GM20000 (cell line): ENCODE measurements at regions not wholly inside any gene's neighbourhood (a gene's known extent, or its start where the extent isn't known, plus 50 kb on each side); places are given as distances from the start of the nearest gene placed in this dataset.

Experiments used
- DNase-seq: peaks from one replicate; pipeline ENCODE4 v3.0.0; 2012; ENCODE audit warnings: low spot score
- TF ChIP-seq, protein P1 (sequence below): IDR thresholded peaks from 2 replicates; pipeline ENCODE4 v1.5.1; 2012; ENCODE audit warnings: mild to moderate bottlenecking, control low read depth; ENCODE audit errors: extremely low read depth, missing control alignments

DNA sequence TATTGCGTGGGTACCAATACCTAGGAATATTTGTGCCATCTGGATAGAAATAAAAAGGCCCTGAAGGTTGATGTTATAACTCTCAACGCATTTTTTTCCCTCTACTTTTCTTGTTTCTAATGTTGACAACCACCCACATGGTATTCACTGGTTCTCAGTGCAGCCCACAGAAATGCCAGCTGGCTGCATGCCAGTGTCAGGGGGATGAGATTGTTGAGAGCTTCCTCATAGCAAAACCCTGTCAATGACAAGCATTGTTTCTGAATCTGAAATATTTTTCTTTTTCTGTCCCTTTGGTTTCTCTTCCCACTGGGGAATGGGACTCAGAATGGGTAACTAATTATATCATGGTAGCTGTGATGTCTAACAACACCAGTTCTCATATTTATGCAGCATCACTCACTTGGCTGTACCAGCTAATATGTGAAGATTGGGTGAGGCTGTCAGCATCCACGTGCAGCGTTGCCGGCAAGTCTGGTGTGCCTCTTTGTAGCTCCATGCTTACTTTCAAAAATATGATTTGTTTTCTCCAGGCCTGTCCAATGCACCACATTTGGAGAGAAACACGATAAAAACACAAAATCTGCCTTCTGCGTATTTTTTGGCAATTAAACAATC lies 284.6 kb downstream of the PTBP2 start:
- TF ChIP-seq, protein P1, sequence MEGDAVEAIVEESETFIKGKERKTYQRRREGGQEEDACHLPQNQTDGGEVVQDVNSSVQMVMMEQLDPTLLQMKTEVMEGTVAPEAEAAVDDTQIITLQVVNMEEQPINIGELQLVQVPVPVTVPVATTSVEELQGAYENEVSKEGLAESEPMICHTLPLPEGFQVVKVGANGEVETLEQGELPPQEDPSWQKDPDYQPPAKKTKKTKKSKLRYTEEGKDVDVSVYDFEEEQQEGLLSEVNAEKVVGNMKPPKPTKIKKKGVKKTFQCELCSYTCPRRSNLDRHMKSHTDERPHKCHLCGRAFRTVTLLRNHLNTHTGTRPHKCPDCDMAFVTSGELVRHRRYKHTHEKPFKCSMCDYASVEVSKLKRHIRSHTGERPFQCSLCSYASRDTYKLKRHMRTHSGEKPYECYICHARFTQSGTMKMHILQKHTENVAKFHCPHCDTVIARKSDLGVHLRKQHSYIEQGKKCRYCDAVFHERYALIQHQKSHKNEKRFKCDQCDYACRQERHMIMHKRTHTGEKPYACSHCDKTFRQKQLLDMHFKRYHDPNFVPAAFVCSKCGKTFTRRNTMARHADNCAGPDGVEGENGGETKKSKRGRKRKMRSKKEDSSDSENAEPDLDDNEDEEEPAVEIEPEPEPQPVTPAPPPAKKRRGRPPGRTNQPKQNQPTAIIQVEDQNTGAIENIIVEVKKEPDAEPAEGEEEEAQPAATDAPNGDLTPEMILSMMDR, result no peak
- no peak for DNase-seq

DNA sequence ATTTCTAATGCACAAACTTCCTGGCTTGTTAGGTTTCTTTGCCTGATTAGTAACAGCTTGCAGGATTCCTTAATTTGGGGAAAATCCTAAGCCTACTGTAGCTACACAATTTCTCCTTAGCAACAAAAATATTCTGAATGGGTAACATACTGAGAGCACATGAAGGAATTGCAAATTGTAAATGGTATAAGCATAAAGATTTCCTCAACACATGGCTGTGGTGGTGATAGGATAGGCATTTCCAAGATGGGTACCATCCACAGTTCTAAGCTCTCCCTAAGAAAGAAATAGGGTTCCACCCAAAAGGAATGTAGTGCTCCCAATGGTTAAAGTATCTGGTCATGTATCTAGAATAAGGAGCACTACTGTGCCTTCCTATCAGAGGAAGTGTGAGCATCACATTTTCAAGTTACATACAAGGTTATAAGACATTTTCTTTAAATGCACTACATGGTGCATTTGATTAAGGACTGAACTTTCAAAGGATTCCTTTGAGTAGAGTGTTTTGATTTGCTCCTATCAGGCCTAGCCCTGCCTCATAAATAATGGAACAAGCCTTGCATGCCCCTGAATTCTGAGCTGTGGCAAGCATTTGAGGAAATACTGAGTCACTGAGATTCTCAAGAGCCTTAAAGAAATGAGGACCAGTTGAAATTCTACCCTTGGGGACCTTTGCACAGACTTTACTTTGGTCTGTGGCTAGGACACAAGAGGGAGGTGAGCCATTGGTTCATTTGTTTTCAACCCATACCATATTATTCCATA lies 286.4 kb downstream of the PTBP2 start:
- DNase-seq, result no peak
- TF ChIP-seq, protein P1, result no peak

DNA sequence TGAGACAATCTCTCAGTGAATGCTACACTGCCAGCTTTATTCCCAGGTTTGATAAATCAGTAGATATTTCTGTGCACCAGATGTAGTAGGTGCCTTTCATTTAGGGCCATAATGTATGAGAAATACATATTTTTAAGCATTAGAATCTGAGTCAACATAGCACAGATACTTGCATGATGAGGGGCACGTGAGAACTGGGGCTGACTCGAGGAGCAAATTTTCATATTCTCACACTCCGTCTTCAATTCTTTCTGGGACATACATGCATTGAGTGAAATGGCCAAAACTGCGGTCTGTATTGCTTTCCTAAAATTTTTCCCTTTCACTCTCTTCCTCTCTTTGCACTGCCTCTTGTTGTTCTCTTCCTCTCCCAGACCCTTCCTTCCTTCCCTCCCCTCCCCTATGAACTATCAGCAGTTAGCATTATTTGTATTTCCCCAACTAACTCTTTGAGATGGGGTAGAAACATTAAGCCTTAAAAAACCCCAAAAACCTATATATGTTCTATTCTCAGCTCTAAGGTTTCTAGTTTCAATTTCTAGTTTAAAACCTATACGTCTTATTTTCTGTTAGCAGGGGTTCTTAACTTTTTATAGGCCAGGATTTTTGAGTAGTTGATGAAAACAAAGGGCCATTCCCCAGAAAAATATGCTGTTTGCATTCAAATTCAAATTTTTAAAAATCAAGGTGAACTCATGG lies 289.1 kb downstream of the PTBP2 start:
- no peak for DNase-seq
- TF ChIP-seq, protein P1, result no peak

DNA sequence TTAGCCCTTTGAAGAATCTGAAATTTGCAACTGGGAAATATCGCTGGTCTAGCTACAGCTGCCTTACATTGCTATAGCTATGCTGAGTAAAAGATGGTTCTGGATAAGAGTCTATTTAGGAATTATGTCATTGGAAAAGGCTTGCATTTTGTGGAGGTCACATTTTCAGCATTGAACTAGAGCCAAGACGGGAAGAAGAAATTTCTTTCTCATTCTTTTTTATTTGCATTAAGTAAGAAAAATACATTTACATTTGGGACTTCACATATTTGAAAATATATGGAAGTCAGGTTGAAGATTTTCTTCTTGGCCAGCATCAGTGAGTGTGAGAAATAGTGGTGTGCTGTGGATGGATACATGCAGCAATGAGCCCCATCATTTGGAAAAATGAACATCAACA lies 291.6 kb downstream of the PTBP2 start:
- no peak for DNase-seq
- TF ChIP-seq, protein P1, result no peak

DNA sequence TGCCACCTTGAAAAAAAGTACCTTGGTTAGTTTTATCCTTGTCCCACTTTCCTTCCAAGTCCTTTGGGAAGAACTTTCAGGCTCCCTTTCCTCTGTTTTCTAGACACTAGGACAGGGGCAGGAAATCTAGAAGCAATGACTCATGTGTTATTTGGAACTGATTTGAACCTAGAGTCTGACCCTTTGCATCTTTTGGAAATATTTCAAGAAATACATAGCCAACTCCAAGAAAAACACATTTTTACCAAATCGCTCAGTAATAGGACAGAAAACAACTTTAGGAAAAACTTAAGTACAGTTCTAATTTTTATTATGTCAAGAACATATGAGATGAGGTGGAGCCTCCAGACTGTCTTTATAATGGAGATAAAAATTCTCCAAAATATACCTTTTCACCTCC lies 292.4 kb downstream of the PTBP2 start:
- no peak for DNase-seq
- TF ChIP-seq, protein P1, result no peak

DNA sequence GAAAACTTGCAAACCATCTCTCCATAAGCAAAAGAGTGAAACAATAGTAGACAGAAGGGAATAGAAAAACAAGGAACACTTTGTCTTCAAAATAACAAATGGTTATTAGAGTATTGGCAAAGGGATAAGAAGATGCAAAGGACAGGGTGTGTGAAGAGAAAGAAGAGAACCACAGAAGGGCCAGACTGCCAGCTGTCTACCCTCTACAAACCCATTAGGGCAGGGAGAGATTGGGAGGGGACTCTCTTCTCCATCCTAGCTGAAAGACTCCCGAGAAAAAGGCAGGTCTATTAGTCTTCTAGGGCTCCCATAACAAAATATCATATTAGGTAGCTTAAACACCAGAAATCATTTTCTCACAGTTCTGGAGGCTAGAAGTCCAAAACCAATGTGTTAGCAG lies 292.8 kb downstream of the PTBP2 start:
- no peak for DNase-seq
- TF ChIP-seq, protein P1, result no peak

DNA sequence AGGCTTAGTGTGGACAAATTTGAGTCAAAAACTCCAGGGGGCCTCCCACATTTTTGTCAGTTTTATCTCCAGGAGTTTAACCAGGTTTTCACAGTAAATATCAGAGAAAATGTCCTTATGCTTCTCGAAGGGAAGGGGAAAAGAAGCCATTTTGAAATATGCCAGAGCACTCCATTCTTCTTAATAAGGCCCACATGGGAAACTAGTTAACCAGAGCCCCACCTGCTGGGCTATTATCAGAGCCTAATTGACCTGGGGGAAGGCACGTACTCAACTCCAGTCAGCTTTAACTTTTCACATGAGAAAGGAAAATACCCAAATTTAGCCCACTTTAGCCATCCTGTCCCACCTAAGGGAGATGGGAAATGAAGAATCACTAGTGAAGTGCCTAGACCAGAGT lies 296.3 kb downstream of the PTBP2 start:
- DNase-seq, result no peak
- TF ChIP-seq, protein P1, result no peak
